Tibial artery (tissue), 4 donors: ENCODE measurements at regions not wholly inside any gene's neighbourhood (a gene's known extent, or its start where the extent isn't known, plus 50 kb on each side); places are given as distances from the start of the nearest gene placed in this dataset.

ENCODE experiments used
- DNase-seq, 2 donors: peaks; one replicate each; pipeline ENCODE4 v3.0.0-alpha.2; 2019
- H3K27ac ChIP-seq, 2 donors: fragments of 200-600 bp; sonication (generic) in 1 of 2; 1 replicate in 1 of 2; 2 replicates in 1 of 2; pipeline ENCODE4 v1.5.1; 2018 to 2019; ENCODE audit warnings: mild to moderate bottlenecking in 1 of 2
- H3K27me3 ChIP-seq, 2 donors: fragments of 200-600 bp; sonication (generic) in 1 of 2; one replicate each; pipeline versions ENCODE4 v1.5.1 to v1.6.0; 2016 to 2019
- H3K36me3 ChIP-seq, 3 donors: fragments of 200-600 bp; sonication (generic) in 2 of 3; one replicate each; pipeline ENCODE4 v1.5.1; 2016 to 2019; ENCODE audit warnings: mild to moderate bottlenecking in 2 of 3
- H3K4me1 ChIP-seq, 4 donors: fragments of 200-600 bp; sonication (generic) in 2 of 4; 1 replicate in 3 of 4; 2 replicates in 1 of 4; pipeline ENCODE4 v1.5.1; 2016 to 2019
- H3K4me3 ChIP-seq, 2 donors: fragments of 200-600 bp; sonication (generic) in 1 of 2; 1 replicate in 1 of 2; 2 replicates in 1 of 2; pipeline ENCODE4 v1.5.1; 2018 to 2019; ENCODE audit warnings: mild to moderate bottlenecking in 2 of 2
- H3K9me3 ChIP-seq, 3 donors: fragments of 200-600 bp; sonication (generic) in 1 of 3; one replicate each; pipeline ENCODE4 v1.5.1; 2016 to 2019
- intact Hi-C: fragments of 100-400 bp; cut with DNase I; formaldehyde crosslinking; loops from one replicate; pipeline ENCODE4 v1.15.0; 2023; ENCODE audit warnings: low total_unique reads
- TF ChIP-seq, protein P1 (sequence below), 2 experiments: fragments of 200-600 bp in 1 of 2; fragments of 450-650 bp in 1 of 2; IDR thresholded peaks; one replicate each; pipeline ENCODE4 v1.5.1; 2017 to 2019; ENCODE audit warnings: antibody characterized with exemption in 2 of 2, mild to moderate bottlenecking in 1 of 2, moderate library complexity in 1 of 2

- intact Hi-C loops = no loop called here
- H3K4me3 ChIP-seq = no peak overlapping the region
- TF ChIP-seq, protein P1, sequence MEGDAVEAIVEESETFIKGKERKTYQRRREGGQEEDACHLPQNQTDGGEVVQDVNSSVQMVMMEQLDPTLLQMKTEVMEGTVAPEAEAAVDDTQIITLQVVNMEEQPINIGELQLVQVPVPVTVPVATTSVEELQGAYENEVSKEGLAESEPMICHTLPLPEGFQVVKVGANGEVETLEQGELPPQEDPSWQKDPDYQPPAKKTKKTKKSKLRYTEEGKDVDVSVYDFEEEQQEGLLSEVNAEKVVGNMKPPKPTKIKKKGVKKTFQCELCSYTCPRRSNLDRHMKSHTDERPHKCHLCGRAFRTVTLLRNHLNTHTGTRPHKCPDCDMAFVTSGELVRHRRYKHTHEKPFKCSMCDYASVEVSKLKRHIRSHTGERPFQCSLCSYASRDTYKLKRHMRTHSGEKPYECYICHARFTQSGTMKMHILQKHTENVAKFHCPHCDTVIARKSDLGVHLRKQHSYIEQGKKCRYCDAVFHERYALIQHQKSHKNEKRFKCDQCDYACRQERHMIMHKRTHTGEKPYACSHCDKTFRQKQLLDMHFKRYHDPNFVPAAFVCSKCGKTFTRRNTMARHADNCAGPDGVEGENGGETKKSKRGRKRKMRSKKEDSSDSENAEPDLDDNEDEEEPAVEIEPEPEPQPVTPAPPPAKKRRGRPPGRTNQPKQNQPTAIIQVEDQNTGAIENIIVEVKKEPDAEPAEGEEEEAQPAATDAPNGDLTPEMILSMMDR (IDR thresholded peaks at IDR 0.05) = no peak
- H3K36me3 ChIP-seq = no peaks in the 10 kb centered on the region
- peaks cover 0 to 14% (median 0%) of the 10 kb centered on the region in 3 donors for H3K9me3 ChIP-seq
- H3K27me3 ChIP-seq = no peaks in the 10 kb centered on the region
- no peak overlapping the region for H3K27ac ChIP-seq
- DNase-seq = no peak
- no peaks in the 10 kb centered on the region for H3K4me1 ChIP-seq
Observed at GRCh38 chr18:10114717-10115463, 201.1 kb downstream of the VAPA start.

GRCh38 chr18:10116574-10116973 lies 202.8 kb downstream of the VAPA start:
- DNase-seq = no peak
- H3K27ac ChIP-seq = no peak overlapping the region
- H3K4me1 ChIP-seq = peaks cover 0 to under 1% (median under 1%) of the 10 kb centered on the region in 4 donors
- no peaks in the 10 kb centered on the region for H3K27me3 ChIP-seq
- H3K4me3 ChIP-seq = no peak overlapping the region
- intact Hi-C loops = no loop called here
- TF ChIP-seq, protein P1 (IDR thresholded peaks at IDR 0.05) = no peak
- peaks cover 0 to 15% (median 0%) of the 10 kb centered on the region in 3 donors for H3K9me3 ChIP-seq
- no peaks in the 10 kb centered on the region for H3K36me3 ChIP-seq

GRCh38 chr18:10119528-10119927 lies 205.7 kb downstream of the VAPA start:
- H3K4me3 ChIP-seq = no peak overlapping the region
- peaks cover 0 to 15% (median 0%) of the 10 kb centered on the region in 3 donors for H3K9me3 ChIP-seq
- no peak overlapping the region for H3K27ac ChIP-seq
- no peaks in the 10 kb centered on the region for H3K27me3 ChIP-seq
- no peak for DNase-seq
- intact Hi-C loops = no loop called here
- H3K36me3 ChIP-seq = no peaks in the 10 kb centered on the region
- H3K4me1 ChIP-seq = peaks cover 0 to 11% (median 2%) of the 10 kb centered on the region in 4 donors
- TF ChIP-seq, protein P1 (IDR thresholded peaks at IDR 0.05) = no peak

DNA sequence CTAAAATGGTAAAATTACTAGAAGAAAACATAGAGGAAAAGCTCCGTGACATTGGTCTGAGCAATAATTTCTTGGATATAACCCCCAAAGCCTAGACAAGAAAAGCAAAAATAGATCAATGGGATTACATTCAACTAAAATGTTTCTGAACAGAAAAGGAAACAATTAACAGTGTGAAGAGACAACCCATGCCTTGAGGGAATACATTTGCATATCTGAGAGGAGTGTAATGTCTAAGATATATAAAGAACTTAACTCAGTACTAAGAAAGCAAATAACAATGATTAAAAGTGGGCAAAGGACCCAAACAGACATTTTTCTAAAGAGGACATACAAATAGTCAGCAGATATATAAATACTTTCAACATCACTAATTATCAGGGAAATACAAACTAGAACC lies 206.2 kb downstream of the VAPA start:
- DNase-seq = no peak
- H3K36me3 ChIP-seq = no peaks in the 10 kb centered on the region
- H3K27ac ChIP-seq = no peak overlapping the region
- TF ChIP-seq, protein P1 (IDR thresholded peaks at IDR 0.05) = no peak
- no peaks in the 10 kb centered on the region for H3K27me3 ChIP-seq
- peaks cover 0 to 15% (median 0%) of the 10 kb centered on the region in 3 donors for H3K9me3 ChIP-seq
- no peak overlapping the region for H3K4me3 ChIP-seq
- H3K4me1 ChIP-seq = peaks cover 0 to 11% (median 2%) of the 10 kb centered on the region in 4 donors
- intact Hi-C loops = no loop called here

DNA sequence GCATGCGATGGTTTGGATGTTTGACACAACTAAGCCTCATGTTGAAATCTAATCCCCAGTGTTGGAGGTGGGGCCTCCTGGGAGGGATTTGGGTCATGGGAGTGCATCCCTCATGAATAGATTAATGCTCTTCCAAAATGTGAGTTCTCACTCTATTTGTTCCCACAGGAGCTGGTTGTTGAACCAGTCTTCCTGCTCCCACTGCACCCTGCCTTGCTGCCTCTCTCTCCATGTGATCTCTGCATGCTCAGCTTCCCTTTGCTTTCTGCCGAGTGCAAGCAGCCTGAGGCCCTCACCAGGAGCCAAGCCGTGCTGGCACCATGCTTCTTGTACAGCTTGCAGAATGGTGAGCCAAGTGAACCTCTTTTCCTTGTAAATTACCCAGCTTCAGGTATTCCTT lies 206.8 kb downstream of the VAPA start:
- DNase-seq = no peak
- Histone ChIP-seq H3K27me3 (no peaks in the 10 kb centered on the region), H3K36me3 (no peaks in the 10 kb centered on the region), H3K9me3 (peaks cover 0 to 15% (median 0%) of the 10 kb centered on the region in 3 donors), H3K27ac (no peak overlapping the region), H3K4me3 (no peak overlapping the region), H3K4me1 (peaks cover 0 to 11% (median 2%) of the 10 kb centered on the region in 4 donors)
- intact Hi-C loops = no loop called here
- TF ChIP-seq, protein P1 (IDR thresholded peaks at IDR 0.05) = no peak
